ENCODE measurements at regions not wholly inside any gene's neighbourhood (a gene's known extent, or its start where the extent isn't known, plus 50 kb on each side); places are given as distances from the start of the nearest gene placed in this dataset.
"Not testable (repeated sequence)": the region's sequence is repeated elsewhere in the genome, so short reads cannot be mapped to it uniquely, and the experiment has no call there.

GRCh38 chr5:77909237-77909636, 133.1 kb upstream of the TBCA start:
- DNase-seq (ENCODE audit: low read depth in 2 of 2): no peak

GRCh38 chr5:77908787-77909186, 132.6 kb upstream of the TBCA start:
- DNase-seq (ENCODE audit: low read depth in 2 of 2): no peak

GRCh38 chr5:77907786-77908185, 131.6 kb upstream of the TBCA start:
- DNase-seq (ENCODE audit: low read depth in 2 of 2): no peak

DNA sequence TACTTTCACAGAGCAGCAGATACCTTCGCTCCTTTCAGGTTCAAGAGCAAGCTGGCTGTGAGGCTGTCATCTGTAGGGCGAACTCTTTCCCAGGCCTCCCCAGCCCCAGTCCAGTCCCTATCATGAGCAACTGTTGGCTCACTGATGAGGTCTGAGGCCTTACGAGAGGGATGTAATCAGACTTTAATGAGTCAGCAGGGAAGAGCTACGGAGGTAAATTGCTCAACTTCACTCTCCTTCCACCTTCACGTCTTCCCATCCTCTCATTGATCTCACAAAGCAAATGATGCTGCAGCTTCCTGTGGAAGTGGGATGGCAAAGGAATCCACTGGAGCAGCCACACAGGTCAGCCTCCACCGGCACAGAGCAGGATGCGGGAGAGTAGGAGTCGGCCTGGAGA, 130.7 kb upstream of the TBCA start:
- DNase-seq (ENCODE audit: low read depth in 2 of 2): no peak

GRCh38 chr5:77904362-77904761, 128.2 kb upstream of the TBCA start:
- no peak for DNase-seq (ENCODE audit: low read depth in 2 of 2)

DNA sequence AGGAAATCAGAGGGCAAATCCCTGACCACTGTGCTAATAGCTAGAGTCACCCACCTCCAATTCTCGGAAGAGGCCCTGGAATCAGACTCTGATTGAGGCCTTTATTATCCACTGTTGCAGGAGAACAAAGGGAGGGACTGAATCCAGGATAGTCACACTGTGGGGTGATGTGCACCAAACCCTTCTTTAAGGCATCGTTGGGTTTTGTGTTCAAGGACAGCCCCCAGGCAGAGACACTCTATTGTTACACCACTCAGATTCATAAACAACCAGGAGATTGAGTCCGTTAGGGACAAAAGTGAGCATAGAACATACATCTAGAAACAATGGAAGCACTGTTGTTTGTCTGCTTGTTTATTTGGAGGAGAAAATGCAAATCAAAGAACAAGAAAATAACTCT, 124.6 kb upstream of the TBCA start:
- DNase-seq (ENCODE audit: low read depth in 2 of 2): no peak

GRCh38 chr5:77898385-77898784, 122.2 kb upstream of the TBCA start:
- DNase-seq (ENCODE audit: low read depth in 2 of 2): no peak

GRCh38 chr5:77896338-77896737, 120.2 kb upstream of the TBCA start:
- no peak for DNase-seq (ENCODE audit: low read depth in 2 of 2)

- not testable (repeated sequence) for DNase-seq (ENCODE audit: low read depth in 2 of 2)
These were observed 118.0 kb upstream of the TBCA start for GRCh38 chr5:77894103-77894502.

DNA sequence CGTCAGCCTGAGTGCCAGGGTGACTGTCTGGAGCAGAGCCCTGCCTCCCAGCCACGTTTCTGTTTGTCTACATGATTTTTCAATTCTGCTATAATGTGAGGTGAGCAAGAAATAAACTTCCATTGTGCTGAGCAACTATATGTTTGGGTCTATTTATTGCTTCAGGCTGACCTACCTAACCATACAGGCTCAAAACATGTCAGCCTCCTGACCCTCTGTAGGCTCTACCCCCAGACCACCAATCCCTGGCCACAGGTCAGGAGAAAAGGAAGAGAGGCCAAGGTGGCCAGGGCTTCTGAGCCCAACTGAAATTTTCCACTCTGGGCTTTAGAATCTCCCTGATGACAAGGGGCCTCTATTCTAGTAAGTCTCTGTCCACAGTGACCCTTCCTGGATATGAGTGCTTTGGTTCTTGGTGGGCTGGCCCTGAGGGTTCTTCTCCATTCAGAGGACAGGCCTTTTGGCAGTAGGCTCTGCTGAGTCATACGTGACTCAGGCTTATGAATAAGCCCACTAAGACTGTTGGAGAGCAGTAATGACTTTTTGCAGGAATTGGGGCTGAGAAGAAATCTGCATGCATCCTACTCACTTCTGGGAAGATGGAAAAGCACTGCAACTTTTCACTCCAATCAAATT, 117.2 kb upstream of the TBCA start:
- no peak for DNase-seq (ENCODE audit: low read depth in 2 of 2)

DNA sequence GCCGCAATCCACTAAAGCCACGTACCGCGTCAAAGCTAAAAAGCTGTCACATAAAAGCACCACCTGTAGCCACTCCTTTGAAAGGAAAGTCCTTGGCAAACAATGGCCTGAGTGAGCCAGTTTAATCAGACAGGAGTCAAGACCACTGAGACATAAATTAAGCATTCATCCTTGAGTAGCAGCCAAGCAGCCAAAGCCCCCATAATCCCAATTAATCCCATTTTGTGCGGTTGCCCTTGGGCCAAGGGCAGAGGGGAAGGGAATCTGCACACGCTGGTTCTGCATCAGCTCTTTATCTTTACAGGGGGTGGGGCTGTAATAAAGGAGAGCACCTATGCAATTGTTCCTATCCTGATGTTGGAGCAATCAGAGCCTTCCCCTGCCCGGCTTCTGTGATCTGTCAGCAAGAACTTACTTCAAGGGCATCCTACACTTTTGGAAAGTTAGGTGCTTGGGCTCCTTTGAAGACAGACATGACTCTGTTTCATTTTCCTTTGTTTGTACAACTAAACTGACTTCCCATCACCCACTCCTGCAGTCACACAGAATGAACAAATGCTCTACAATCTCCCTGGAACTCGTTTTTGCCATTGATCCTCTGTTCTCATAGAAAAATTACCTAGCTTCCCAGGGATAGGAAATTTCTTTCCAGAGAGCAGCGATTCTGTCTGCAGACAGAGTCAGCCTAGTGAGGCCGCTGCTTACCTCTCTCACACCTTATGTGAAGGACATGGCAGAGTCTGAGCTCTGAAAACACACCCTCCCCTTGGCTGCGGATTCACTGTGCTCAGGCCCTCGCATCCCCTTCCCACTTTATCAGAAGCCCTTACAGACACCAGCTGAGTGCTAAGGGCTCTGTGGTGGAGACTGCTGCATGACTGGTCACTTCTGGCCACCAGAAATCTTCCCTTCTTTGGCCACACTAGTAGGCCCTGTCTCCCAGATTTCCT, 116.2 kb upstream of the TBCA start:
- DNase-seq (ENCODE audit: low read depth in 2 of 2): no peak

- no peak for DNase-seq (ENCODE audit: low read depth in 2 of 2)
These were observed 109.4 kb upstream of the TBCA start for GRCh38 chr5:77885519-77885918.

- no peak for DNase-seq (ENCODE audit: low read depth in 2 of 2)
These were observed 106.6 kb upstream of the TBCA start for GRCh38 chr5:77882670-77883257.

DNA sequence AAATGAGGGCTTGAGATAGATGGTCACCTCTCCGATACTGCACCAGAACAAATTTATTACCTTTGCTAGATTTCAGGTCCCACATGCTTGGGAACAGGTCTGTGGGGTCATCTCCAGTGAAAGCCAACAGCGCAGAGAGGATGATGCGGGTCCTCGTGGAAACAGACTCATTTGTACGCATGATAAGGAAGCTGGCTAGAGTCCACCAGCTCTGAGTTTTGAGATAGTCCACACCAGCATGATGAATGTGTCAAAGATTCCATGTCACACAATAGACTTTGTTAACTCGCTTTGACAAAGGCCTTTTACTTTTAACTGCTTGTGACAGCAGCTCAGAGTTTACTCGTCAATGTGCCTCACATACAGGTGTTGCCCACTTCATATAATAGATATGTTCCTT, 105.4 kb upstream of the TBCA start:
- no peak for DNase-seq (ENCODE audit: low read depth in 2 of 2)

DNA sequence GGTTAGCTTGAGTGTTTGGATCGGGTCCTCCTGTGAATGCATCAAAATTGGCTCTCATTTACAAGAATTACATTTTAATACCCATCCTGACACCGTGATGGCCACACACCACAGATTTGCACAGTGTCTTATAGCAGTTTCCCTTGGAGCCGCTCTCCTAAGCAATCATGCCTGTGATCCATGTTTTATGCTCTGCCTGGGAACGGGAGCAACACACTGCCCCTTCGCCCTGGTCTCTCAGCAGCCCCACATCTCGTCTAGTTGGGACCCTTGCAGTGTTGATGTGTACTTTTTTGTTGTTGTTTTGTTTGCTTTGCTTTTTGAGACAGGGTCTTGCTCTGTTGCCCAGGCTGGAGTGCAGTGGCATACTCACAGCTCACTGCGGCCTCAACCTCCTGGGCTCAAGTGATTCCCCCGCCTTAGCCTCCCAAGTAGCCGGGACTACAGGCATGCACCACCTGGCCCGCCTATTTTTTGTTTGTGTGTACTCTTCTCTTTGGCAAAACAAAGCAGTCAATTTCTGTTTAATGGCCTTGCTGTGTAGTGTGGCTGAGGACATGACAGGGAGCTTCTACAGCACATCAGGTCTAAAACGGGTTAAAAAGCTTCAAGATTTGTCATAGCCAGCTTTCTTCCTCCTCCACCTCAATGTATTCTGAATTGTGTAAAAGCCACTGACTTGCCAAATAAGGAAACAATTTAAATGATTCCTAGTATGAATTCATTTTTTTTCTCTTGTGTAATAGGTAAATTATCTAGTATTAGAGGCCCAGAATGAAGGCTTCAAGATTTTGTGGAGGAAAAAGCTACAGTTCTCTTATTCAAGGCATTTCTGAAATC, 101.6 kb upstream of the TBCA start:
- DNase-seq (ENCODE audit: low read depth in 2 of 2): no peak

DNA sequence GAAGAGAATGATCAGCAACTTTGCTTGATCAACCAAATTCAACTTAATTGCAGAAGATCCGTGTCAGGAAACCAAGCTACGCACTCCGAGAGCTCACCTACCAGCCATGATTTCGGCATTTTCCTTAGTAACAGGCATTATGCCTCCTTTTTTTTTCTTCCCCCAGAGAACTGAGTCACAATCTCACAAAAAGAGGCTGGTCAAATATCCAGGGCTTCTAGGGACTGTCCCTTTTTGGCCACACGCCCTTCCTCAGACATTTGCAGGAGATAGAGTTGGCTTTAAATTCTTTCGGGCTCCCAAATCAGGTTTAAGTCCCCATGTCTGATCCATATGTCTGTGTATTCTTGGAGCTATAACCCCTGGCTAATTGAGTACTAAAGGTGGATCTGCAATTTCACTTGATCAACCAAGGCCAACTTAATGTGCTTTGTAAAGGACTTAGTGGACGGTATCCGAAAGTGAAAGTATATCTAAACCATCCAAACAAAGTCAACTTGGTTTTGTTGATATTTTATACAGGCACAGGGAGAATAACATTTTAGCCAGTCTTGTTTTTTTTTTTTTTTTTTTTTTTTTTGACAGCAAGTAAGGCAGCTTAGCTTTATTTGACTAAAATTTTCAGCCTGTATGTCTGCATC, 100.8 kb upstream of the TBCA start:
- no peak for DNase-seq (ENCODE audit: low read depth in 2 of 2)

DNA sequence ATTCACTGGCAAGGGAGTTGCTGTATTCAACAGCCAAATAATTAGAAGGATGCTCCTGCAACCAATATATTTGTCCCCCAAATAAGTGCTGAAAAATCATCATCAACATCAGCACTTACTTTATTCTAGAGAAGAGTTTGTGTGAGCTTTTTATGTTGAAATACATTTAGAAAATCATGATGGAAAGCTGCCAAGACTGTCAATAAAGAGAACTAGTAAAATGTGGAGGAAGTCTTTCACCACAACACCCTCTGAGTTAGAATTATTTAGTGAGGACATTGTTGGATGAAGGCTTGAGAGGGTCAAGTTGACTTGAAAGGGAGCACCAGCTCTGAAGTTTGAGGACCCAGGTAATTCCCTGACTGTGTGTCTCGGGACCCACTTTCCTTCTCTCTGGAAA, 100.2 kb upstream of the TBCA start:
- no peak for DNase-seq (ENCODE audit: low read depth in 2 of 2)

DNA sequence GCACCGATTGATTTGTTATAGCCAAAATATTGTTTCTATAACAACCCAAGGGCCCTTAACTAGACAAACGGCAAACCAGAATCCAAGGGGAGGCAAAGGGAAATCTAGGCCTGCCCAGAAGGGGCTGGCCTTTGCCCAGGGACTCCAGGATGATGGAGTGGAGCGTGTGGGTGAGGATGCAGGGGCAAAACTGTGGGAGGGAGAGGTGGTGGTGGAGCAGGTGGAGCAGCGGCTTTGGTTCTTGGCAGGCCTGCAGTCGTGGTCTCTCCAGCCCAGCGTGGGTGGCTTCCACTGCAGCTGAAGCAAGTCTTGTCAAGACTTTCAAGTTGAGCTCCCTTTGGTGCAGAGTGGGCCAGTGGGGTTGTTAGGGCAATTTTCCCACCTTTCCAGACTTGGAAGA, 98.6 kb upstream of the TBCA start:
- DNase-seq (ENCODE audit: low read depth in 2 of 2): no peak

GRCh38 chr5:77873239-77873638, 97.1 kb upstream of the TBCA start:
- DNase-seq (ENCODE audit: low read depth in 2 of 2): no peak

DNA sequence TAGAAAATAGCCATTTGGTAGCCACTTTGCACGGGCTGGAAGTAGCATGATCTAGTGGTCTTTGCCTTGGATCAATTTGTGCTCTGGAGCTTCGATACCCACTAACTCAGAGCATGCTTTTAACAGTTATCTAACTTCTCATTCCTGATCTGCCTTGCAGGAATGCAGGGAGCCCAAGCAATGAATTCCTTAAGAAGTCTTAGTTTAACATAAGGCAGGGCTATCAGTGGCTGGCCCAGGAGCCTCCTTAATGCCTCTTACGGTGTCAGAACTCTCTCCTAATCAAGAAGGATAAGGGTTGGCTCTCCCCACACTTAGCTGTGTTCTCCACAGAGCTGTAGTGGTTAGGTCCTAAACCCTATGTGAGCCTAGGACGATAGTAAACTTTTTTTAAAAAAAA, 95.8 kb upstream of the TBCA start:
- DNase-seq (ENCODE audit: low read depth in 2 of 2): no peak

GRCh38 chr5:77871016-77871415, 94.9 kb upstream of the TBCA start:
- no peak for DNase-seq (ENCODE audit: low read depth in 2 of 2)

All from stimulated activated CD4-positive, alpha-beta T cell treated with anti-CD3 and anti-CD28 coated beads, Interleukin-1b, Interleukin-23, amount 100 ng/mL, for 4 hours (primary cell).